22Rv1 (cell line): ENCODE measurements at regions not wholly inside any gene's neighbourhood (a gene's known extent, or its start where the extent isn't known, plus 50 kb on each side); places are given as distances from the start of the nearest gene placed in this dataset.
A peak's percentile ranks its signal among the peaks of the same experiment; 100 is the strongest.

Experiments used
- CTCF ChIP-seq: fragments of 450-650 bp; IDR thresholded peaks from 2 replicates; pipeline ENCODE4 v1.5.1; 2017; ENCODE audit warnings: mild to moderate bottlenecking
- ZFX ChIP-seq: fragments of 450-650 bp; IDR thresholded peaks from 2 replicates; pipeline ENCODE4 v1.6.1; 2017; ENCODE audit warnings: antibody characterized with exemption, borderline replicate concordance

GRCh38 chr10:81179805-81180452 is 642.2 kb downstream of the SH2D4B start:
- TF ChIP-seq CTCF: peak; percentile 70
- TF ChIP-seq ZFX: no peak
